HL-60 (cell line): ENCODE measurements at regions not wholly inside any gene's neighbourhood (a gene's known extent, or its start where the extent isn't known, plus 50 kb on each side); places are given as distances from the start of the nearest gene placed in this dataset.

Experiments
- DNase-seq, 2 experiments: peaks; one replicate each; pipeline ENCODE4 v3.0.0-alpha.2; 2010 to 2020; ENCODE audit warnings: low read depth in 1 of 2, low spot score in 1 of 2
- H3K27ac ChIP-seq: fragments of 250-450 bp; sonication (Bioruptor Pico); replicated peaks from 2 replicates; pipeline ENCODE4 v1.5.1; 2020; ENCODE audit warnings: mild to moderate bottlenecking, moderate library complexity
- H3K27me3 ChIP-seq: fragments of 250-450 bp; sonication (Bioruptor Pico); 2 replicates; pipeline ENCODE4 v1.5.1; 2021; ENCODE audit warnings: mild to moderate bottlenecking, moderate library complexity; ENCODE audit not compliant: insufficient read depth, poor library complexity, severe bottlenecking
- H3K4me3 ChIP-seq: replicated peaks from 2 replicates; pipeline ENCODE4 v1.5.1; 2011; ENCODE audit warnings: mild to moderate bottlenecking, control low read depth, low read length; ENCODE audit not compliant: insufficient read depth
- GABPA ChIP-seq: IDR thresholded peaks from 2 replicates; pipeline ENCODE4 v1.6.1; 2012; ENCODE audit warnings: low read depth
- POLR2AphosphoS5 ChIP-seq: IDR thresholded peaks from 2 replicates; pipeline ENCODE4 v1.6.1; 2012; ENCODE audit warnings: low read depth
- SPI1 ChIP-seq: IDR thresholded peaks from 2 replicates; pipeline ENCODE4 v1.6.1; 2012; ENCODE audit warnings: low read depth, mild to moderate bottlenecking, borderline replicate concordance
- TF ChIP-seq, protein P1 (sequence below): IDR thresholded peaks from 2 replicates; pipeline ENCODE4 v1.6.1; 2012; ENCODE audit warnings: low read depth; ENCODE audit not compliant: insufficient replicate concordance
- TF ChIP-seq, protein P2 (sequence below): IDR thresholded peaks from one replicate; pipeline ENCODE4 v1.5.1; 2011; ENCODE audit warnings: low read length, control low read depth, inconsistent platforms; ENCODE audit not compliant: insufficient read depth

DNA sequence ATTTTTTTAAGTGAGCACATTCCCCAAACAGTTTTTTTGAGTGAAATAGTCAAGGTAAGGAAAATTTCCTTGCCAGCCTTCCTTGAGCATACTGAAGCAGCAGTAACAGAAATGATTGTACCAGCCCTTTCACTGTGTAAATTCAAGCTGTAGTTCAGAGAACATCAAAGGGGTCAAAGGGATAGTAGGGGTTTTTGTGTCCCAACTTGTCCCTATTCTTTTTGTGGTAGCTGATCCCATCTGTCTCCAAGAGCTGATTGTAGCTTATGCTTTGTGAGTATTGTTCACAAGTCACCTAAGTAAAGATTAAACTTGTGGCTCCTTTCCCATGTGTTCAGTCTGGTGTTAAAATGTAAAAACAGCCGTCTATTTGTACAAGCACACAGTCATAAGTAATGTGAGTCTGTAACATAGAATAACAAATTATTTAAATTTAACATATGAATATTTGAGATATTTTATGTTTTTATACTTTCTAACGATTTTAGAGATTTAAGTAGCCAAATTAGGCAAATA, 185.0 kb downstream of the CENPW start:
- TF ChIP-seq, protein P1, sequence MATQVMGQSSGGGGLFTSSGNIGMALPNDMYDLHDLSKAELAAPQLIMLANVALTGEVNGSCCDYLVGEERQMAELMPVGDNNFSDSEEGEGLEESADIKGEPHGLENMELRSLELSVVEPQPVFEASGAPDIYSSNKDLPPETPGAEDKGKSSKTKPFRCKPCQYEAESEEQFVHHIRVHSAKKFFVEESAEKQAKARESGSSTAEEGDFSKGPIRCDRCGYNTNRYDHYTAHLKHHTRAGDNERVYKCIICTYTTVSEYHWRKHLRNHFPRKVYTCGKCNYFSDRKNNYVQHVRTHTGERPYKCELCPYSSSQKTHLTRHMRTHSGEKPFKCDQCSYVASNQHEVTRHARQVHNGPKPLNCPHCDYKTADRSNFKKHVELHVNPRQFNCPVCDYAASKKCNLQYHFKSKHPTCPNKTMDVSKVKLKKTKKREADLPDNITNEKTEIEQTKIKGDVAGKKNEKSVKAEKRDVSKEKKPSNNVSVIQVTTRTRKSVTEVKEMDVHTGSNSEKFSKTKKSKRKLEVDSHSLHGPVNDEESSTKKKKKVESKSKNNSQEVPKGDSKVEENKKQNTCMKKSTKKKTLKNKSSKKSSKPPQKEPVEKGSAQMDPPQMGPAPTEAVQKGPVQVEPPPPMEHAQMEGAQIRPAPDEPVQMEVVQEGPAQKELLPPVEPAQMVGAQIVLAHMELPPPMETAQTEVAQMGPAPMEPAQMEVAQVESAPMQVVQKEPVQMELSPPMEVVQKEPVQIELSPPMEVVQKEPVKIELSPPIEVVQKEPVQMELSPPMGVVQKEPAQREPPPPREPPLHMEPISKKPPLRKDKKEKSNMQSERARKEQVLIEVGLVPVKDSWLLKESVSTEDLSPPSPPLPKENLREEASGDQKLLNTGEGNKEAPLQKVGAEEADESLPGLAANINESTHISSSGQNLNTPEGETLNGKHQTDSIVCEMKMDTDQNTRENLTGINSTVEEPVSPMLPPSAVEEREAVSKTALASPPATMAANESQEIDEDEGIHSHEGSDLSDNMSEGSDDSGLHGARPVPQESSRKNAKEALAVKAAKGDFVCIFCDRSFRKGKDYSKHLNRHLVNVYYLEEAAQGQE: no peak
- TF ChIP-seq SPI1 (no peak), GABPA (no peak), POLR2AphosphoS5 (no peak)
- TF ChIP-seq, protein P2, sequence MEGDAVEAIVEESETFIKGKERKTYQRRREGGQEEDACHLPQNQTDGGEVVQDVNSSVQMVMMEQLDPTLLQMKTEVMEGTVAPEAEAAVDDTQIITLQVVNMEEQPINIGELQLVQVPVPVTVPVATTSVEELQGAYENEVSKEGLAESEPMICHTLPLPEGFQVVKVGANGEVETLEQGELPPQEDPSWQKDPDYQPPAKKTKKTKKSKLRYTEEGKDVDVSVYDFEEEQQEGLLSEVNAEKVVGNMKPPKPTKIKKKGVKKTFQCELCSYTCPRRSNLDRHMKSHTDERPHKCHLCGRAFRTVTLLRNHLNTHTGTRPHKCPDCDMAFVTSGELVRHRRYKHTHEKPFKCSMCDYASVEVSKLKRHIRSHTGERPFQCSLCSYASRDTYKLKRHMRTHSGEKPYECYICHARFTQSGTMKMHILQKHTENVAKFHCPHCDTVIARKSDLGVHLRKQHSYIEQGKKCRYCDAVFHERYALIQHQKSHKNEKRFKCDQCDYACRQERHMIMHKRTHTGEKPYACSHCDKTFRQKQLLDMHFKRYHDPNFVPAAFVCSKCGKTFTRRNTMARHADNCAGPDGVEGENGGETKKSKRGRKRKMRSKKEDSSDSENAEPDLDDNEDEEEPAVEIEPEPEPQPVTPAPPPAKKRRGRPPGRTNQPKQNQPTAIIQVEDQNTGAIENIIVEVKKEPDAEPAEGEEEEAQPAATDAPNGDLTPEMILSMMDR: no peak
- no peak for DNase-seq

DNA sequence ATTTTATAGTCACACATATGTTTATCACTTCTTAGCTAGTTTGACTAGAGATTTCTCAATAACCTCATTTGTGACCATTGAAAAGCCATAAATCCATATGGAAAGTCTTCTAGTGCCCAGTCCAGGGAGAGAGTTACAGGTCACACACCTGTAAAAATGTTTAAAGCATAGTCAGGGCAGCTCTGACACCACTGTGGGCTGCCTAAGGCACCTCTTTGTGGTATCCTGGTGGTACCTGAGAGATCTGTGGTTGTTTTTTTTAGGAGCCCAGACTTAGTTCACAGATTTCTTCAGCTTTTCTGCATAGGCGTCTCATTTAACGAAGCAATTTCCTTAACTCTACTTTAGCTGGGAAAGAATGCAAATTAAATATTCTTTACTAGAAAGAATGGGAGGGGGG, 186.6 kb downstream of the CENPW start:
- Histone ChIP-seq H3K4me3 (no peak overlapping the region), H3K27ac (no peak overlapping the region), H3K27me3 (no peaks in the 10 kb centered on the region)
- no peak for TF ChIP-seq GABPA
- TF ChIP-seq, protein P2: no peak
- no peak for TF ChIP-seq SPI1
- no peak for DNase-seq

More for the DNA sequence above, 185.0 kb downstream of the CENPW start:
- Histone ChIP-seq H3K27ac (no peak overlapping the region), H3K27me3 (no peaks in the 10 kb centered on the region), H3K4me3 (no peak overlapping the region)

DNA sequence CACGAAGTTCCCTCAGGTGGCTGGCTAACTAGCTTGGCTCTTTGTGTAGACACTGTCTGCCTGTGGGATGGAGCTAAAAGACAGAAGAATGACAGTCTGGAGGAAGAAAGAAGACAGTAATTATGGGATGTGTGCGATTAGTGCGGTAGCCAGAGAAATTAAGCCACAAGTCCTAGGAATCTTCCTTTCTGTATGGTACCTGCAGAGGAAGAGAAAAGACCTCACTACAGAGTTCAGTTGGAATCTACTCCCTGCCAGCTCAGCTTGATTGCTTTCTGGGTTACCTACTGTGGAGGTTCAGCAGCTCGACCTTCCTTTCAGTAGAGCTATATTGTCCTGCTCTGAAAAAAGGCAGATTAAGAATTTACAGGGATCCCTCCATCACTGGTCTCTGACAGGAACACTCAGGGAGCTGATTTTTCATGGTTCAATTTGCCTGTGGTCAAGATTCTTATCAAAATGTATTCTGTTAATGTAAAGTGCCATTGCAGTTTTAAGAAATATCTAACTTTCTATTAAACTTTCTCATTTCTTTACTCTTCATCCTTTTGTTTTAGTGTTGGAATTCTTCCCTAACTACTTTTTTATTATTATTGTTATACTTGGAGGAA, 187.2 kb downstream of the CENPW start:
- Histone ChIP-seq H3K27me3 (no peaks in the 10 kb centered on the region), H3K27ac (no peak overlapping the region), H3K4me3 (no peak overlapping the region)
- TF ChIP-seq SPI1 (no peak), GABPA (no peak), POLR2AphosphoS5 (no peak)
- TF ChIP-seq, protein P1: no peak
- TF ChIP-seq, protein P2: no peak
- no peak for DNase-seq
